Activated CD4-positive, CD25-positive, alpha-beta regulatory T cell treated with anti-CD3 and anti-CD28 coated beads, Interleukin-2, amount 50 U/mL, for 72 hours (primary cell): ENCODE measurements at regions not wholly inside any gene's neighbourhood (a gene's known extent, or its start where the extent isn't known, plus 50 kb on each side); places are given as distances from the start of the nearest gene placed in this dataset.
A peak's percentile ranks its signal among the peaks of the same experiment; 100 is the strongest.

Experiments
- DNase-seq: peaks from one replicate; pipeline ENCODE4 v3.0.0; 2021

- DNase-seq = no peak
Observed at GRCh38 chr2:226256237-226256636, 543.4 kb downstream of the IRS1 start.

- no peak for DNase-seq
Observed at GRCh38 chr2:226251661-226252060, 548.0 kb downstream of the IRS1 start.

- DNase-seq = no peak
Observed at GRCh38 chr2:226247289-226248275, 552.0 kb downstream of the IRS1 start.

GRCh38 chr2:226234187-226234586, 565.4 kb downstream of the IRS1 start:
- DNase-seq = no peak

- no peak for DNase-seq
Observed at GRCh38 chr2:226233388-226233787, 566.2 kb downstream of the IRS1 start.

GRCh38 chr2:226228080-226228479, 571.5 kb downstream of the IRS1 start:
- DNase-seq = no peak

GRCh38 chr2:226227341-226227740, 572.3 kb downstream of the IRS1 start:
- DNase-seq = no peak

GRCh38 chr2:226223704-226224103, 575.9 kb downstream of the IRS1 start:
- DNase-seq = no peak

- DNase-seq = no peak
Observed at GRCh38 chr2:226220511-226220910, 579.1 kb downstream of the IRS1 start.

- no peak for DNase-seq
Observed at GRCh38 chr2:226217191-226217590, 582.4 kb downstream of the IRS1 start.

- DNase-seq = no peak
Observed at GRCh38 chr2:226216575-226216974, 583.0 kb downstream of the IRS1 start.

GRCh38 chr2:226215902-226216503, 583.6 kb downstream of the IRS1 start:
- peak; percentile 55 for DNase-seq

- DNase-seq = no peak
Observed at GRCh38 chr2:226213717-226214116, 585.9 kb downstream of the IRS1 start.

GRCh38 chr2:226211439-226211838, 588.2 kb downstream of the IRS1 start:
- no peak for DNase-seq

- no peak for DNase-seq
Observed at GRCh38 chr2:226208726-226209125, 590.9 kb downstream of the IRS1 start.

- no peak for DNase-seq
Observed at GRCh38 chr2:226207671-226208070, 591.9 kb downstream of the IRS1 start.

- DNase-seq = no peak
Observed at GRCh38 chr2:226199555-226199954, 600.1 kb downstream of the IRS1 start.

GRCh38 chr2:226198956-226199355, 600.7 kb downstream of the IRS1 start:
- no peak for DNase-seq

- DNase-seq = no peak
Observed at GRCh38 chr2:226190479-226191252, 609.0 kb downstream of the IRS1 start.

GRCh38 chr2:226189061-226189460, 610.6 kb downstream of the IRS1 start:
- no peak for DNase-seq

- no peak for DNase-seq
Observed at GRCh38 chr2:226187616-226188015, 612.0 kb downstream of the IRS1 start.

GRCh38 chr2:226187156-226187555, 612.5 kb downstream of the IRS1 start:
- DNase-seq = no peak

GRCh38 chr2:226185616-226186211, 613.9 kb downstream of the IRS1 start:
- no peak for DNase-seq
